GM12864 (cell line): ENCODE measurements at regions not wholly inside any gene's neighbourhood (a gene's known extent, or its start where the extent isn't known, plus 50 kb on each side); places are given as distances from the start of the nearest gene placed in this dataset.

Source experiments
- DNase-seq: peaks from one replicate; pipeline ENCODE4 v3.0.0-alpha.2; 2011; ENCODE audit warnings: low read depth
- H3K4me3 ChIP-seq: 2 replicates; pipeline ENCODE4 v1.5.1; 2011; ENCODE audit warnings: mild to moderate bottlenecking, low read depth, low read length, control low read depth
- TF ChIP-seq, protein P1 (sequence below): IDR thresholded peaks from 2 replicates; pipeline ENCODE4 v1.5.1; 2011; ENCODE audit warnings: low read depth, mild to moderate bottlenecking, moderate library complexity, low read length, control low read depth, inconsistent platforms; ENCODE audit errors: missing control alignments

DNA sequence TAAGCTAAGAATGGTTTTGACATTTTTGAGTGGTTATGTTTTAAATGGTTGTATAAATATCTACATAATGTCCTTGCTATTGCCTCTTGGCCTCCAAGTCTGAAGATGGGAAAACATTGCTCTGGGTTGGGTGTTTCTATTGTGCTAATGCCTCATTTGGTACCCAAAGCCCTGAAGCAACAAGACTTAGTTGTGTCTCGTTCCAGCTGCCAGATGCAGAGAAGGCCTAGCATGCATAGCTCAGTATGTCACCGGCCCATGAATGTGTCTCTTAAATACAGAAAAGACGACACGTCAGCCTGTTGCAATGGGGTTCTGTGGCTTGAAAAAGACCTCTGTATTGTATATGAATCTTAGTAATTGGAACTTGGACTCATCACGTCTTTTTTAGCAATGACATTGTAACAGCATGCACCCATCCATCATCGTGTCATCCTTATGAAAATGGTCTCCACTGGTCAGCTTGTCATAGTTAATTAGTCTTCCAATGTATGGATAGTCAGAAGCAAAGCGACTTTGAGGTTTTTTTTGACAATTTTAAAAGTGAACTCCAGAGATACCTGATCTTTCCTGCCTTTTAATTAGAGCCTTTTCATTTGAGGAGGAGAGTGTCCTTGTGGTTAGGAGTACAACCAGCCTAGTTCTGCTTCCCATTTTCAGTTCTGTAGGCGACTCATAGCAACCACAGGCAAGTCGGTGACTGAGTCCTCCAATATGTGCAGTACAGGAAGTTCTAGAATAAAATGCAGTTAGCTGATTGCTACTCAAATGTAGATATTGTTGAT lies 126.4 kb upstream of the GATB start:
- peak; percentile 70 for DNase-seq
- TF ChIP-seq, protein P1, sequence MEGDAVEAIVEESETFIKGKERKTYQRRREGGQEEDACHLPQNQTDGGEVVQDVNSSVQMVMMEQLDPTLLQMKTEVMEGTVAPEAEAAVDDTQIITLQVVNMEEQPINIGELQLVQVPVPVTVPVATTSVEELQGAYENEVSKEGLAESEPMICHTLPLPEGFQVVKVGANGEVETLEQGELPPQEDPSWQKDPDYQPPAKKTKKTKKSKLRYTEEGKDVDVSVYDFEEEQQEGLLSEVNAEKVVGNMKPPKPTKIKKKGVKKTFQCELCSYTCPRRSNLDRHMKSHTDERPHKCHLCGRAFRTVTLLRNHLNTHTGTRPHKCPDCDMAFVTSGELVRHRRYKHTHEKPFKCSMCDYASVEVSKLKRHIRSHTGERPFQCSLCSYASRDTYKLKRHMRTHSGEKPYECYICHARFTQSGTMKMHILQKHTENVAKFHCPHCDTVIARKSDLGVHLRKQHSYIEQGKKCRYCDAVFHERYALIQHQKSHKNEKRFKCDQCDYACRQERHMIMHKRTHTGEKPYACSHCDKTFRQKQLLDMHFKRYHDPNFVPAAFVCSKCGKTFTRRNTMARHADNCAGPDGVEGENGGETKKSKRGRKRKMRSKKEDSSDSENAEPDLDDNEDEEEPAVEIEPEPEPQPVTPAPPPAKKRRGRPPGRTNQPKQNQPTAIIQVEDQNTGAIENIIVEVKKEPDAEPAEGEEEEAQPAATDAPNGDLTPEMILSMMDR: no peak
- H3K4me3 ChIP-seq: no peak overlapping the region

GRCh38 chr4:151885123-151885522 lies 124.3 kb upstream of the GATB start:
- TF ChIP-seq, protein P1: no peak
- H3K4me3 ChIP-seq: no peak overlapping the region
- no peak for DNase-seq

- TF ChIP-seq, protein P1: no peak
- DNase-seq: no peak
- no peak overlapping the region for H3K4me3 ChIP-seq
Observed at GRCh38 chr4:151883747-151884146, 122.9 kb upstream of the GATB start.

DNA sequence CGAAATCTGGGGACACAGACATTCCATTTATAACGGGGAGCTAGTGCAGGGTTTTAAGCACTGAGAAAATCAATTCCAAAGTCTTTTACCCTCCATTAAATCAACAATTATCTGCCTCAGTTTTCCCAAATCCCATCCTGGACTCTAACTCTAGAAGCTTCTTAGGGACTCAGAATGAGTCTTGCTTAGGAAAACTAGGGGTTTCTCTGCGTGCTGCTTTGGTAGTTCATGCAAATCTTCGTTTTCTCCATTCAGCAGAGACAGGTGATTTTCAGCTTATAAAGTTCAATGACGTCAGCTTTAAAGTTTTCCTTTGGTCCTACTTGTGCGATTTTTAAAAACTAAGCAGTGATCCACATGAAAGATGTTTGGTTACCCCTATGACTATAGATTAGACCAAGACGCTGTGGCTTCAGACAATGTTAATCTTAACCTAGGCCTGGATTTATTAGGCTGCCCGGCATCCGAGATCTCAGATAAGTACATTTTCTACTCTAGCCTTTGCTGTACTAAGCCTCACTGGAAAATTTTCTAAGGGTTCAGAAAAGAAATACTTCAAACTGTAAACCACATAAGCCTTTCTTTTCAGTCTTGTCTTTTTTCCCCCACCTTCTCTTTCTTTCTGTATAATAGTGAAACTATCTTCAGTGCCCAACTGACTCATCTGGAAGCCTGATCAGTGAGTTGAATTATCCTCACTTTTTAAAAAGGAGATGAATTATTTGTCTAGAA lies 121.4 kb upstream of the GATB start:
- no peak for DNase-seq
- H3K4me3 ChIP-seq: no peak overlapping the region
- TF ChIP-seq, protein P1: no peak

DNA sequence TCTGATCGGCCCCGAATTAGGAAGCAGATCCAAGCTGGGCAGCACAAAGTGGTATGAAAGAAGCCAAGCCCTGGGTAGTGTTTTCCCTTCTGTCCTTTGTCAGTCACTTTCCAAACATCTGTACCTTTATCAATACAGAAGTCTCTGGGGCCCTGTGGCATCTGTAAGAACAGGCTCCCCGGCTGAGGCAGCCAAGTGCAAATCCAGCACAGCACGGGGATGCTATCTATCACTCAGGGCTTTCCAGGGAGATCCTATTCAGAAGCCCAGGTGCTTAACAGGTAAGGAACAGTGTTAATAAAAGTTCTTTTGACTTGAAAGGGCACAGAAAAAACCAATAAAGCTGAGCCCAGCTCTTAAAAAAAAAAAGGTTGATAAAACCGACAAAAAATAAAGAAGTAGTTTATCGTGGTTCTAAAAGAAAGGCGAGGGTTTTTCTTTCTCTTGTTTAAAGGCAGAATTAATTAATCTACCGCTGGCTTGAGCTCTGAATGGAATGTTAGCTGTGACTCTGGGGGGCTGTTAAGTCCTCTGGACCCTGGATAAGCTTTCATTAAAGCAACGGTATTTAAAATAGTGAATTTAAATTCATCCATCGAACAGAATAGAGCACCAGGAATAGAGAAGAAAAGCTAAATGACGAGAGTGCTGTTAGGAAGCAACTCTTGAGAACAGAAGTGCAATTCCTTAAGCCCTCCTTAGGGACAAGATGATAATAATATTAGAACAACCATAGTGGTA lies 119.1 kb upstream of the GATB start:
- TF ChIP-seq, protein P1: no peak
- no peak for DNase-seq
- no peak overlapping the region for H3K4me3 ChIP-seq

DNA sequence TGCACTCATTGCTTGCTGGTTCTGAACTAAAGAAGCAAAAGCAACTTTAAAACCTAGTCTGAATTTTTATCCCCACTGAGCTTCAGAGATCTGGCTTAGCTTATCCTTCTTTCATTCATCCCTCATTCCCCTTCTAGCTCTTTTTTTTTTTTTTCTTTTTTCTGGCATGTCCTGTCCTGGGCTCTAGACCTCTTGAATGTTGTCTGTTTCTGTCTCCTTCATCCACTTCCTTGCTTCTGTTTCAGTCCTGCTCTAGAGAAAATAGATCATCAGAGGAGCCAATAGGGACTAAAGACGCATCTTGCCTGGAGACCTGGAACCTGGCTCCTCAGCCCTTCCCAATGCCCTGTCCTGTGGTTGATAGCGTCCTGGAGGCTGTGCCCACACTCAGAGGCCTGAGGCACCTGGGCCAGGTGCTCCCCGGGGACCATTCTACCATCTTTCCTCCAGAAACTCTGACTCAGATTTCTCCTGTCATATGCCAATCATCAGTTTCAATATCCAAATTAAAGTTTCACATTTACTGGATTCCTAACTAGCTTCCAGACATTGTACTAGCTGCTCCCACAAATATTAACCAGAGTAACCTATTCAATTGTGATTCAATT lies 115.7 kb upstream of the GATB start:
- H3K4me3 ChIP-seq: no peak overlapping the region
- TF ChIP-seq, protein P1: no peak
- no peak for DNase-seq
